Mesendoderm (in vitro differentiated cells): ENCODE measurements at regions not wholly inside any gene's neighbourhood (a gene's known extent, or its start where the extent isn't known, plus 50 kb on each side); places are given as distances from the start of the nearest gene placed in this dataset.

Experiments used
- DNase-seq: peaks from one replicate; pipeline ENCODE4 v3.0.0; 2013
- H2AK5ac ChIP-seq: 2 replicates; pipeline ENCODE4 v1.6.1; 2013; ENCODE audit warnings: low read length, inconsistent platforms
- H2BK120ac ChIP-seq: 2 replicates; pipeline ENCODE4 v1.6.1; 2013; ENCODE audit warnings: low read depth, mild to moderate bottlenecking, low read length, moderate library complexity, mixed read lengths
- H2BK15ac ChIP-seq: replicated peaks from 2 replicates; pipeline ENCODE4 v1.6.1; 2013; ENCODE audit warnings: low read depth, mild to moderate bottlenecking, moderate library complexity
- H2BK5ac ChIP-seq: 2 replicates; pipeline ENCODE4 v1.6.1; 2013; ENCODE audit warnings: low read length, inconsistent platforms
- H3K18ac ChIP-seq: 2 replicates; pipeline ENCODE4 v1.6.1; 2013; ENCODE audit warnings: mild to moderate bottlenecking, low read length, mixed read lengths
- H3K23ac ChIP-seq: one replicate; pipeline ENCODE4 v1.6.1; 2013; ENCODE audit warnings: low read length
- H3K27ac ChIP-seq: 2 replicates; pipeline ENCODE4 v1.5.1; 2013; ENCODE audit warnings: low read depth, mild to moderate bottlenecking, inconsistent platforms, low read length, moderate library complexity
- H3K27me3 ChIP-seq: 2 replicates; pipeline ENCODE4 v1.6.1; 2013; ENCODE audit warnings: low read length, control low read depth, mild to moderate bottlenecking, inconsistent platforms; ENCODE audit not compliant: insufficient read depth, poor library complexity
- H3K36me3 ChIP-seq: 2 replicates; pipeline ENCODE4 v1.6.1; 2013; ENCODE audit warnings: low read length, inconsistent platforms; ENCODE audit not compliant: control insufficient read depth, insufficient read depth
- H3K4ac ChIP-seq: one replicate; pipeline ENCODE4 v1.6.1; 2013; ENCODE audit warnings: low read depth, mild to moderate bottlenecking, low read length, moderate library complexity
- H3K4me1 ChIP-seq: 2 replicates; pipeline ENCODE4 v1.6.1; 2013; ENCODE audit warnings: low read depth, low read length, inconsistent platforms; ENCODE audit not compliant: control insufficient read depth
- H3K4me2 ChIP-seq: 2 replicates; pipeline ENCODE4 v1.6.1; 2013; ENCODE audit warnings: low read length
- H3K4me3 ChIP-seq: 2 replicates; pipeline ENCODE4 v1.5.1; 2013; ENCODE audit warnings: mild to moderate bottlenecking, low read length
- H3K56ac ChIP-seq: one replicate; pipeline ENCODE4 v1.6.1; 2013; ENCODE audit warnings: low read length
- H3K79me1 ChIP-seq: 2 replicates; pipeline ENCODE4 v1.6.1; 2013; ENCODE audit warnings: low read length, inconsistent platforms
- H3K79me2 ChIP-seq: 2 replicates; pipeline ENCODE4 v1.6.1; 2013; ENCODE audit warnings: mild to moderate bottlenecking, low read length; ENCODE audit not compliant: control insufficient read depth, insufficient read depth
- H3K9ac ChIP-seq: 2 replicates; pipeline ENCODE4 v1.6.1; 2013; ENCODE audit warnings: low read length, inconsistent platforms
- H4K5ac ChIP-seq: one replicate; pipeline ENCODE4 v1.6.1; 2013; ENCODE audit warnings: low read length
- H4K8ac ChIP-seq: one replicate; pipeline ENCODE4 v1.6.1; 2013; ENCODE audit warnings: low read depth, mild to moderate bottlenecking, control low read depth, low read length, moderate library complexity
- WGBS: extraction: QIAGEN DNeasy Blood & Tissue Kit; methylation state at CpG from one replicate; pipeline ENCODE4 v1.1.7; 2013; ENCODE audit warnings: low lambda C conversion rate, missing lambda C conversion rate; ENCODE audit not compliant: insufficient coverage; ENCODE audit errors: extremely low coverage; 5-methylcytosine and 5-hydroxymethylcytosine counted together

DNA sequence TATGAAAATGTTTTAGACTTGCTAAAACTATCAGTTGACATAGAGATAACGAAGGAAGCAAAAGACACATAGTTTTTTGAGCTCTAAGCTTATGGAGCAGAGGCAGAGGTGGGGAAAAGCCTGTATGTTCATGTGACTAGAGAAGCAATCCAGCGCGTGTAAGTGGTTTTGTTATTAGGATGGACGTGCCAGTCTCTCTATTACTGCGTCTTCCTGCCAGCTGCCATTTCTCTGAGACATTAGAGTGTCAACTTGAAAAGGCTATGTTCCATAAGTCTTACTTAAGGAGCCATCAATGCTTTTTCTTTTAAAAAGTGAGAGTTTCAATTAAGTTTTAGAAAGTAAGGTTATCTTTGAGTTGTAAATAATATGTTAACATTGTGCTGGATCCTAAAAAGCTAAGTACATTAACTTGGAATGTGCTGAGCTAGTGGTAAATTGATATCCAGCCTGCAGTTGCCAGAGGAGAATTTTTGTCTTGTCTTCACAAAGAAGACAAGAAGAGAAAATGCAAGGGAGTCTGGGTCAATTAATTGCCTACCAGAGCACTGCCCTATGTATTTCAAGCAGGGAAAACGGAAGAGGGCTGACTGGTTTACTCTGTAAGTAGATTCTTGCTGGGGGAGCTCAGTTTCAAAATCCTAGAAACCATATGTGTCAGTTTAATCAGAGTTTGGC is 161.8 kb upstream of the B3GALT2 start:
- Histone ChIP-seq H3K4me2 (no peak overlapping the region), H3K18ac (no peak overlapping the region), H2AK5ac (no peak overlapping the region), H3K27ac (no peak overlapping the region), H3K9ac (no peak overlapping the region), H3K79me2 (no peaks in the 10 kb centered on the region), H3K79me1 (no peaks in the 10 kb centered on the region), H3K4me1 (no peaks in the 10 kb centered on the region), H3K36me3 (no peaks in the 10 kb centered on the region), H3K56ac (no peak overlapping the region), H2BK15ac (no peak overlapping the region), H3K23ac (no peak overlapping the region), H3K4me3 (no peak overlapping the region), H3K27me3 (no peaks in the 10 kb centered on the region), H3K4ac (no peak overlapping the region), H4K5ac (no peak overlapping the region), H2BK120ac (no peak overlapping the region), H4K8ac (no peak overlapping the region), H2BK5ac (no peak overlapping the region)
- WGBS = no CpG with 5 or more reads among the region's 6 CpGs
- DNase-seq = peak; percentile 8

- Histone ChIP-seq H3K79me2 (no peaks in the 10 kb centered on the region), H3K36me3 (no peaks in the 10 kb centered on the region), H3K4me3 (no peak overlapping the region), H3K4ac (no peak overlapping the region), H4K8ac (no peak overlapping the region), H2BK15ac (no peak overlapping the region), H3K18ac (no peak overlapping the region), H3K79me1 (no peaks in the 10 kb centered on the region), H2BK120ac (no peak overlapping the region), H2AK5ac (no peak overlapping the region), H4K5ac (no peak overlapping the region), H3K9ac (no peak overlapping the region), H3K27ac (no peak overlapping the region), H3K4me2 (no peak overlapping the region), H3K56ac (no peak overlapping the region), H3K4me1 (no peaks in the 10 kb centered on the region), H2BK5ac (no peak overlapping the region), H3K23ac (no peak overlapping the region), H3K27me3 (no peaks in the 10 kb centered on the region)
- DNase-seq = no peak
Observed at GRCh38 chr1:193346085-193346484, 159.7 kb upstream of the B3GALT2 start.

GRCh38 chr1:193342811-193343210 is 156.4 kb upstream of the B3GALT2 start:
- no CpG with 5 or more reads among the region's 13 CpGs for WGBS
- no peak overlapping the region for H2AK5ac ChIP-seq
- no peaks in the 10 kb centered on the region for H3K27me3 ChIP-seq

GRCh38 chr1:193340331-193340730 is 153.9 kb upstream of the B3GALT2 start:
- Histone ChIP-seq H3K23ac (no peak overlapping the region), H4K5ac (no peak overlapping the region), H3K36me3 (no peaks in the 10 kb centered on the region), H3K9ac (no peak overlapping the region), H3K27ac (no peak overlapping the region), H3K4ac (no peak overlapping the region), H2BK5ac (no peak overlapping the region), H3K18ac (no peak overlapping the region), H3K79me1 (no peaks in the 10 kb centered on the region), H2BK120ac (no peak overlapping the region), H3K79me2 (no peaks in the 10 kb centered on the region), H3K4me3 (no peak overlapping the region), H3K4me1 (no peaks in the 10 kb centered on the region), H2BK15ac (no peak overlapping the region), H3K27me3 (no peaks in the 10 kb centered on the region), H3K56ac (no peak overlapping the region), H4K8ac (no peak overlapping the region), H2AK5ac (no peak overlapping the region), H3K4me2 (no peak overlapping the region)
- DNase-seq = no peak

More at GRCh38 chr1:193342811-193343210, 156.4 kb upstream of the B3GALT2 start:
- no peak overlapping the region for H3K23ac ChIP-seq
- H4K5ac ChIP-seq = no peak overlapping the region
- H3K4ac ChIP-seq = no peak overlapping the region
- no peak overlapping the region for H2BK15ac ChIP-seq
- no peak overlapping the region for H4K8ac ChIP-seq
- H3K4me1 ChIP-seq = no peaks in the 10 kb centered on the region
- no peak for DNase-seq
- H2BK120ac ChIP-seq = no peak overlapping the region
- no peak overlapping the region for H3K56ac ChIP-seq
- no peaks in the 10 kb centered on the region for H3K79me2 ChIP-seq
- no peak overlapping the region for H3K27ac ChIP-seq
- H3K36me3 ChIP-seq = no peaks in the 10 kb centered on the region
- H3K18ac ChIP-seq = no peak overlapping the region
- no peak overlapping the region for H3K4me2 ChIP-seq
- no peak overlapping the region for H3K9ac ChIP-seq
- H3K79me1 ChIP-seq = no peaks in the 10 kb centered on the region
- no peak overlapping the region for H3K4me3 ChIP-seq
- H2BK5ac ChIP-seq = no peak overlapping the region

DNA sequence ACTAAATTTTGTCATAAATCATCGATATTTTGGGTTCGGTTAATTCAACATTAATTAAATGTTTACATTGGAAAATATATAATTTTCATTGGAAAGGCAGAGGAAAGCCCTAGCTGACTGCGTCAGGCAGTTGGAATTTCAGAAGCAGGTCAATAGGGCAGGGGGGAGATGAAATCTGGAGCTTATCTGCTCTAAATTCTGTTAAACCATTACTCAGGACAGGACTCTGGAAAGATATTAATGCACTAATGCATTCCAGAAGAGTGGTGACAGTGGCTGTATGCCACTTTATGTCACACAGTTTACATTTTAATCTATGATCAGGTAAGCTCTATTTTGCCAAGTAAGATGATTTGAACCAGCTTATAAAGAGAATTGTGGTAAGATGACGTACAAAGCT is 153.0 kb upstream of the B3GALT2 start:
- Histone ChIP-seq H2BK15ac (no peak overlapping the region), H3K27ac (no peak overlapping the region), H3K4me3 (no peak overlapping the region), H4K8ac (no peak overlapping the region), H3K4me1 (no peaks in the 10 kb centered on the region), H4K5ac (no peak overlapping the region), H3K18ac (no peak overlapping the region), H3K4me2 (no peak overlapping the region), H3K56ac (no peak overlapping the region), H2AK5ac (no peak overlapping the region), H3K79me2 (no peaks in the 10 kb centered on the region), H2BK5ac (no peak overlapping the region), H3K36me3 (no peaks in the 10 kb centered on the region), H3K9ac (no peak overlapping the region), H3K79me1 (no peaks in the 10 kb centered on the region), H3K27me3 (no peaks in the 10 kb centered on the region), H3K4ac (no peak overlapping the region), H2BK120ac (no peak overlapping the region), H3K23ac (no peak overlapping the region)
- WGBS = no CpG with 5 or more reads among the region's 4 CpGs
- no peak for DNase-seq

GRCh38 chr1:193338194-193338593 is 151.8 kb upstream of the B3GALT2 start:
- Histone ChIP-seq H2AK5ac (no peak overlapping the region), H4K5ac (no peak overlapping the region), H2BK15ac (no peak overlapping the region), H3K4ac (no peak overlapping the region), H3K4me1 (no peaks in the 10 kb centered on the region), H3K9ac (no peak overlapping the region), H3K56ac (no peak overlapping the region), H3K23ac (no peak overlapping the region), H2BK5ac (no peak overlapping the region), H3K36me3 (no peaks in the 10 kb centered on the region), H2BK120ac (no peak overlapping the region), H4K8ac (no peak overlapping the region), H3K4me3 (no peak overlapping the region), H3K27ac (no peak overlapping the region), H3K79me2 (no peaks in the 10 kb centered on the region), H3K27me3 (no peaks in the 10 kb centered on the region), H3K79me1 (no peaks in the 10 kb centered on the region), H3K18ac (no peak overlapping the region), H3K4me2 (no peak overlapping the region)
- DNase-seq = no peak
- WGBS = no CpG with 5 or more reads among the region's 2 CpGs
